ENCODE measurements at regions not wholly inside any gene's neighbourhood (a gene's known extent, or its start where the extent isn't known, plus 50 kb on each side); places are given as distances from the start of the nearest gene placed in this dataset.

- TF ChIP-seq, protein P1, sequence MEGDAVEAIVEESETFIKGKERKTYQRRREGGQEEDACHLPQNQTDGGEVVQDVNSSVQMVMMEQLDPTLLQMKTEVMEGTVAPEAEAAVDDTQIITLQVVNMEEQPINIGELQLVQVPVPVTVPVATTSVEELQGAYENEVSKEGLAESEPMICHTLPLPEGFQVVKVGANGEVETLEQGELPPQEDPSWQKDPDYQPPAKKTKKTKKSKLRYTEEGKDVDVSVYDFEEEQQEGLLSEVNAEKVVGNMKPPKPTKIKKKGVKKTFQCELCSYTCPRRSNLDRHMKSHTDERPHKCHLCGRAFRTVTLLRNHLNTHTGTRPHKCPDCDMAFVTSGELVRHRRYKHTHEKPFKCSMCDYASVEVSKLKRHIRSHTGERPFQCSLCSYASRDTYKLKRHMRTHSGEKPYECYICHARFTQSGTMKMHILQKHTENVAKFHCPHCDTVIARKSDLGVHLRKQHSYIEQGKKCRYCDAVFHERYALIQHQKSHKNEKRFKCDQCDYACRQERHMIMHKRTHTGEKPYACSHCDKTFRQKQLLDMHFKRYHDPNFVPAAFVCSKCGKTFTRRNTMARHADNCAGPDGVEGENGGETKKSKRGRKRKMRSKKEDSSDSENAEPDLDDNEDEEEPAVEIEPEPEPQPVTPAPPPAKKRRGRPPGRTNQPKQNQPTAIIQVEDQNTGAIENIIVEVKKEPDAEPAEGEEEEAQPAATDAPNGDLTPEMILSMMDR (IDR thresholded peaks at IDR 0.05; ENCODE audit: insufficient read depth, low read length), result no peak
- TF ChIP-seq POLR2AphosphoS5 (IDR thresholded peaks at IDR 0.05; ENCODE audit: low read depth), result no peak
- no peak for TF ChIP-seq REST (IDR thresholded peaks at IDR 0.05; ENCODE audit: insufficient replicate concordance, low read depth)
These were observed 173.0 kb downstream of the EMP1 start for GRCh38 chr12:13369474-13370056.
